Esophagus muscularis mucosa (tissue), 4 donors: ENCODE measurements at regions not wholly inside any gene's neighbourhood (a gene's known extent, or its start where the extent isn't known, plus 50 kb on each side); places are given as distances from the start of the nearest gene placed in this dataset.

ENCODE experiments used
- DNase-seq: peaks from one replicate; pipeline ENCODE4 v3.0.0-alpha.2; 2017; ENCODE audit errors: extremely low spot score
- H3K27ac ChIP-seq, 4 donors: fragments of 200-600 bp; sonication (generic); replicated peaks in 1 of 4; 1 replicate in 3 of 4; 2 replicates in 1 of 4; pipeline ENCODE4 v1.5.1; 2016 to 2019; ENCODE audit warnings: mild to moderate bottlenecking in 1 of 4
- H3K27me3 ChIP-seq, 4 donors: fragments of 200-600 bp; sonication (generic); one replicate each; pipeline versions ENCODE4 v1.5.1 to v1.6.0; 2016 to 2019
- H3K36me3 ChIP-seq, 4 donors: fragments of 200-600 bp; sonication (generic); one replicate each; pipeline ENCODE4 v1.5.1; 2016 to 2019
- H3K4me1 ChIP-seq, 4 donors: fragments of 200-600 bp; sonication (generic); one replicate each; pipeline ENCODE4 v1.5.1; 2016 to 2019
- H3K4me3 ChIP-seq, 4 donors: fragments of 200-600 bp; sonication (generic); 1 replicate in 2 of 4; 2 replicates in 2 of 4; pipeline ENCODE4 v1.5.1; 2016 to 2019; ENCODE audit warnings: mild to moderate bottlenecking in 4 of 4, moderate library complexity in 1 of 4
- H3K9me3 ChIP-seq, 4 donors: fragments of 200-600 bp; sonication (generic); 1 replicate in 3 of 4; 2 replicates in 1 of 4; pipeline ENCODE4 v1.5.1; 2016 to 2019
- CTCF ChIP-seq, 3 experiments: fragments of 200-600 bp in 2 of 3; fragments of 450-650 bp in 1 of 3; sonication (generic) in 2 of 3; IDR thresholded peaks; one replicate each; pipeline ENCODE4 v1.5.1; 2017 to 2019; ENCODE audit warnings: antibody characterized with exemption in 3 of 3, mild to moderate bottlenecking in 2 of 3, moderate library complexity in 1 of 3
- EP300 ChIP-seq: sonication (generic); formaldehyde crosslinking; IDR thresholded peaks from one replicate; pipeline ENCODE4 v1.6.1; 2017; ENCODE audit warnings: antibody characterized with exemption
- POLR2A ChIP-seq: fragments of 450-650 bp; IDR thresholded peaks from one replicate; pipeline ENCODE4 v1.6.1; 2017; ENCODE audit warnings: antibody characterized with exemption, moderate library complexity, mild to moderate bottlenecking, low read depth
- POLR2AphosphoS5 ChIP-seq, 2 donors: sonication (generic); formaldehyde crosslinking; IDR thresholded peaks; one replicate each; pipeline ENCODE4 v1.6.1; 2017; ENCODE audit warnings: antibody characterized with exemption in 2 of 2
- WGBS: methylation state at CpG from one replicate; pipeline ENCODE4 v1.1.5; 2018; 5-methylcytosine and 5-hydroxymethylcytosine counted together
- intact Hi-C: fragments of 100-400 bp; cut with DNase I; formaldehyde crosslinking; loops from one replicate; pipeline ENCODE4 v1.15.1; 2023

GRCh38 chr11:70747921-70748320 is 349.6 kb downstream of the CTTN start:
- Histone ChIP-seq H3K9me3 (peaks cover 0 to 20% (median 16%) of the 10 kb centered on the region in 4 donors), H3K4me3 (no peak overlapping the region), H3K27ac (no peak overlapping the region), H3K4me1 (no peaks in the 10 kb centered on the region), H3K27me3 (peaks cover 0 to 24% (median 0%) of the 10 kb centered on the region in 4 donors), H3K36me3 (no peaks in the 10 kb centered on the region)
- WGBS, result 72% methylated on average over 5 of the region's 5 CpGs
- no peak for DNase-seq
- TF ChIP-seq POLR2A (no peak), CTCF (IDR thresholded peaks at IDR 0.05) (no peak), POLR2AphosphoS5 (IDR thresholded peaks at IDR 0.05) (no peak), EP300 (no peak)
- intact Hi-C loops, result no loop called here

GRCh38 chr11:70751142-70751734 is 352.9 kb downstream of the CTTN start:
- H3K4me1 ChIP-seq, result peaks cover 0 to 10% (median 9%) of the 10 kb centered on the region in 4 donors
- H3K9me3 ChIP-seq, result peaks cover 0 to 20% (median 16%) of the 10 kb centered on the region in 4 donors
- DNase-seq, result no peak
- H3K27ac ChIP-seq, result no peak overlapping the region
- intact Hi-C loops, result no loop called here
- H3K36me3 ChIP-seq, result no peaks in the 10 kb centered on the region
- no peak overlapping the region for H3K4me3 ChIP-seq
- peaks cover 0 to 14% (median 0%) of the 10 kb centered on the region in 4 donors for H3K27me3 ChIP-seq
- TF ChIP-seq POLR2A (no peak), CTCF (IDR thresholded peaks at IDR 0.05) (no peak), EP300 (no peak), POLR2AphosphoS5 (IDR thresholded peaks at IDR 0.05) (no peak)
- WGBS, result 76% methylated on average over 4 of the region's 4 CpGs

- WGBS, result 15% methylated on average over 26 of the region's 37 CpGs
- Histone ChIP-seq H3K4me3 (no peak overlapping the region), H3K9me3 (peaks cover 0 to 11% (median 11%) of the 10 kb centered on the region in 4 donors), H3K27ac (no peak overlapping the region), H3K4me1 (peaks cover 0 to 10% (median 9%) of the 10 kb centered on the region in 4 donors), H3K36me3 (no peaks in the 10 kb centered on the region), H3K27me3 (peaks cover 0 to 12% (median 0%) of the 10 kb centered on the region in 4 donors)
- TF ChIP-seq CTCF (IDR thresholded peaks at IDR 0.05) (peak in 2 of 3 experiments; percentile 89 to 93), EP300 (no peak), POLR2A (no peak), POLR2AphosphoS5 (IDR thresholded peaks at IDR 0.05) (peak in 1 of 2 donors; percentile 33)
- intact Hi-C loops, result loop anchor here (1.0 kb wide), 1 partner anchor 288 kb away; no protein-coding TSS in a partner anchor
- DNase-seq, result no peak
Observed at GRCh38 chr11:70755410-70756158, 357.3 kb downstream of the CTTN start.

GRCh38 chr11:70756341-70756740 is 358.0 kb downstream of the CTTN start:
- Histone ChIP-seq H3K27me3 (peaks cover 0 to 12% (median 0%) of the 10 kb centered on the region in 4 donors), H3K4me1 (peaks cover 0 to 10% (median 9%) of the 10 kb centered on the region in 4 donors), H3K36me3 (no peaks in the 10 kb centered on the region), H3K9me3 (peaks cover 0 to 9% (median 4%) of the 10 kb centered on the region in 4 donors), H3K4me3 (no peak overlapping the region), H3K27ac (no peak overlapping the region)
- intact Hi-C loops, result no loop called here
- WGBS, result 90% methylated on average over 7 of the region's 8 CpGs
- DNase-seq, result no peak
- TF ChIP-seq POLR2AphosphoS5 (IDR thresholded peaks at IDR 0.05) (no peak), POLR2A (no peak), CTCF (IDR thresholded peaks at IDR 0.05) (no peak), EP300 (no peak)
